GM23338 (cell line): ENCODE measurements at regions not wholly inside any gene's neighbourhood (a gene's known extent, or its start where the extent isn't known, plus 50 kb on each side); places are given as distances from the start of the nearest gene placed in this dataset.

Experiments used
- ATAC-seq: fragments of 200-7000 bp; cut with Tn5 transposase; 3 replicates; pipeline ENCODE4 v1.9.1; 2020
- DNase-seq: peaks from one replicate; pipeline ENCODE4 v3.0.0-alpha.2; 2015; ENCODE audit warnings: low spot score
- H2AFZ ChIP-seq: fragments of 200-600 bp; sonication (generic); 2 replicates; pipeline ENCODE4 v1.8.0; 2016; ENCODE audit warnings: antibody characterized with exemption, mild to moderate bottlenecking, moderate library complexity
- H3F3A ChIP-seq: fragments of 200-600 bp; sonication (generic); replicated peaks from 2 replicates; pipeline ENCODE4 v1.8.0; 2017; ENCODE audit warnings: antibody characterized with exemption, mixed run types, low read depth
- H3K27ac ChIP-seq: fragments of 200-600 bp; sonication (generic); 2 replicates; pipeline ENCODE4 v1.6.1; 2016; ENCODE audit warnings: low read depth
- H3K27me3 ChIP-seq: fragments of 200-600 bp; sonication (generic); 2 replicates; pipeline ENCODE4 v1.8.0; 2016; ENCODE audit warnings: mild to moderate bottlenecking, mixed run types, moderate library complexity; ENCODE audit not compliant: insufficient read depth
- H3K36me3 ChIP-seq: fragments of 200-600 bp; sonication (generic); 2 replicates; pipeline ENCODE4 v1.8.0; 2016; ENCODE audit warnings: mild to moderate bottlenecking; ENCODE audit not compliant: insufficient read depth
- H3K4me1 ChIP-seq: fragments of 200-600 bp; sonication (generic); 2 replicates; pipeline ENCODE4 v1.8.0; 2016; ENCODE audit warnings: mild to moderate bottlenecking, moderate library complexity; ENCODE audit not compliant: insufficient read depth
- H3K4me2 ChIP-seq: fragments of 200-600 bp; sonication (generic); 2 replicates; pipeline ENCODE4 v1.7.1; 2017; ENCODE audit warnings: mixed run types
- H3K4me3 ChIP-seq: fragments of 200-600 bp; sonication (generic); 2 replicates; pipeline ENCODE4 v1.6.1; 2016; ENCODE audit warnings: mixed run types
- H3K79me2 ChIP-seq: fragments of 200-600 bp; sonication (generic); replicated peaks from 2 replicates; pipeline ENCODE4 v1.8.0; 2017; ENCODE audit warnings: mild to moderate bottlenecking; ENCODE audit not compliant: insufficient read depth
- H3K9me2 ChIP-seq: fragments of 200-600 bp; sonication (generic); 2 replicates; pipeline ENCODE4 v1.8.0; 2017; ENCODE audit not compliant: insufficient read depth
- H4K20me1 ChIP-seq: fragments of 200-600 bp; sonication (generic); replicated peaks from 2 replicates; pipeline ENCODE4 v1.8.0; 2017; ENCODE audit warnings: mild to moderate bottlenecking; ENCODE audit not compliant: insufficient read depth
- H3K27ac Mint-ChIP-seq: 2 replicates; pipeline ENCODE4 v1.8.0; 2020; ENCODE audit warnings: inconsistent platforms, mild to moderate bottlenecking, moderate library complexity, mixed read lengths
- H3K27me3 Mint-ChIP-seq: 3 replicates; pipeline ENCODE4 v1.8.0; 2022; ENCODE audit warnings: low read depth, mild to moderate bottlenecking, moderate library complexity, mixed read lengths, inconsistent platforms; ENCODE audit not compliant: insufficient read depth, poor library complexity
- H3K36me3 Mint-ChIP-seq: 3 replicates; pipeline ENCODE4 v1.8.0; 2021; ENCODE audit warnings: low read depth, mild to moderate bottlenecking, inconsistent platforms, moderate library complexity, mixed read lengths
- H3K4me1 Mint-ChIP-seq: 3 replicates; pipeline ENCODE4 v1.8.0; 2020; ENCODE audit warnings: mild to moderate bottlenecking, inconsistent platforms, mixed read lengths
- H3K4me3 Mint-ChIP-seq: 3 replicates; pipeline ENCODE4 v1.8.0; 2021; ENCODE audit warnings: moderate library complexity, mild to moderate bottlenecking, inconsistent platforms, mixed read lengths
- H3K9me3 Mint-ChIP-seq: 3 replicates; pipeline ENCODE4 v1.8.0; 2020; ENCODE audit warnings: moderate library complexity, mild to moderate bottlenecking, inconsistent platforms, mixed read lengths
- CREB1 ChIP-seq: fragments of 250-450 bp; sonication (Bioruptor Pico); IDR thresholded peaks from 2 replicates; pipeline ENCODE4 v1.5.0; 2020; ENCODE audit warnings: low read depth, mild to moderate bottlenecking, moderate library complexity
- ETS1 ChIP-seq: IDR thresholded peaks from 2 replicates; pipeline ENCODE4 v1.6.1; 2016; ENCODE audit warnings: antibody characterized with exemption
- EZH2 ChIP-seq: fragments of 200-600 bp; sonication (generic); IDR thresholded peaks from one replicate; pipeline ENCODE4 v1.8.0; 2017; ENCODE audit warnings: antibody characterized with exemption, mild to moderate bottlenecking, low read depth; ENCODE audit not compliant: unreplicated experiment
- EZH2phosphoT487 ChIP-seq: fragments of 200-600 bp; sonication (generic); IDR thresholded peaks from one replicate; pipeline ENCODE4 v1.8.1; 2018; ENCODE audit warnings: antibody characterized with exemption; ENCODE audit not compliant: unreplicated experiment
- JUNB ChIP-seq: IDR thresholded peaks from one replicate; pipeline ENCODE4 v1.6.1; 2016; ENCODE audit warnings: antibody characterized with exemption; ENCODE audit not compliant: unreplicated experiment
- NANOG ChIP-seq: IDR thresholded peaks from 2 replicates; pipeline ENCODE4 v1.6.1; 2016; ENCODE audit warnings: antibody characterized with exemption, borderline replicate concordance
- POLR2AphosphoS5 ChIP-seq: IDR thresholded peaks from 2 replicates; pipeline ENCODE4 v1.6.1; 2016; ENCODE audit warnings: antibody characterized with exemption, low read depth
- STAT1 ChIP-seq: IDR thresholded peaks from one replicate; pipeline ENCODE4 v1.6.1; 2016; ENCODE audit warnings: antibody characterized with exemption; ENCODE audit not compliant: unreplicated experiment
- ZNF114 ChIP-seq: fragments of 250-450 bp; sonication (Bioruptor Pico); IDR thresholded peaks from 2 replicates; pipeline ENCODE4 v1.5.0; 2020; ENCODE audit warnings: mild to moderate bottlenecking, moderate library complexity
- ZNF331 ChIP-seq: fragments of 250-450 bp; sonication (Bioruptor Pico); IDR thresholded peaks from 2 replicates; pipeline ENCODE4 v1.5.0; 2020; ENCODE audit warnings: low read depth, mild to moderate bottlenecking, moderate library complexity
- TF ChIP-seq, protein P1 (sequence below), 2 experiments: fragments of 200-600 bp in 1 of 2; sonication (generic) in 1 of 2; conservative IDR thresholded peaks; 2 replicates each; pipeline versions ENCODE4 v1.5.1 to v1.6.1; 2016 to 2017; ENCODE audit warnings: antibody characterized with exemption in 2 of 2, low read depth in 2 of 2, mild to moderate bottlenecking in 2 of 2, moderate library complexity in 1 of 2
- TF ChIP-seq, protein P2 (sequence below): IDR thresholded peaks from one replicate; pipeline ENCODE4 v1.6.1; 2018; ENCODE audit warnings: antibody characterized with exemption; ENCODE audit not compliant: unreplicated experiment
- TF ChIP-seq, protein P3 (sequence below): fragments of 250-450 bp; sonication (Bioruptor Pico); IDR thresholded peaks from 2 replicates; pipeline ENCODE4 v1.5.0; 2020; ENCODE audit warnings: mild to moderate bottlenecking, moderate library complexity

GRCh38 chr18:64474773-64475172, 325.9 kb upstream of the LINC00305 start:
- H3K4me2 ChIP-seq = no peak overlapping the region
- H3K27ac ChIP-seq = no peak overlapping the region
- no peak for TF ChIP-seq EZH2phosphoT487
- no peak for TF ChIP-seq POLR2AphosphoS5
- TF ChIP-seq, protein P1, sequence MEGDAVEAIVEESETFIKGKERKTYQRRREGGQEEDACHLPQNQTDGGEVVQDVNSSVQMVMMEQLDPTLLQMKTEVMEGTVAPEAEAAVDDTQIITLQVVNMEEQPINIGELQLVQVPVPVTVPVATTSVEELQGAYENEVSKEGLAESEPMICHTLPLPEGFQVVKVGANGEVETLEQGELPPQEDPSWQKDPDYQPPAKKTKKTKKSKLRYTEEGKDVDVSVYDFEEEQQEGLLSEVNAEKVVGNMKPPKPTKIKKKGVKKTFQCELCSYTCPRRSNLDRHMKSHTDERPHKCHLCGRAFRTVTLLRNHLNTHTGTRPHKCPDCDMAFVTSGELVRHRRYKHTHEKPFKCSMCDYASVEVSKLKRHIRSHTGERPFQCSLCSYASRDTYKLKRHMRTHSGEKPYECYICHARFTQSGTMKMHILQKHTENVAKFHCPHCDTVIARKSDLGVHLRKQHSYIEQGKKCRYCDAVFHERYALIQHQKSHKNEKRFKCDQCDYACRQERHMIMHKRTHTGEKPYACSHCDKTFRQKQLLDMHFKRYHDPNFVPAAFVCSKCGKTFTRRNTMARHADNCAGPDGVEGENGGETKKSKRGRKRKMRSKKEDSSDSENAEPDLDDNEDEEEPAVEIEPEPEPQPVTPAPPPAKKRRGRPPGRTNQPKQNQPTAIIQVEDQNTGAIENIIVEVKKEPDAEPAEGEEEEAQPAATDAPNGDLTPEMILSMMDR (conservative IDR thresholded peaks at IDR 0.05; ENCODE audit: low read depth in 2 of 2) = no peak
- no peak for TF ChIP-seq NANOG
- TF ChIP-seq EZH2 = no peak
- no peak for TF ChIP-seq STAT1
- no peak for TF ChIP-seq CREB1 (CRISPR knock-in tag)
- no peak for TF ChIP-seq ZNF331
- TF ChIP-seq, protein P2, sequence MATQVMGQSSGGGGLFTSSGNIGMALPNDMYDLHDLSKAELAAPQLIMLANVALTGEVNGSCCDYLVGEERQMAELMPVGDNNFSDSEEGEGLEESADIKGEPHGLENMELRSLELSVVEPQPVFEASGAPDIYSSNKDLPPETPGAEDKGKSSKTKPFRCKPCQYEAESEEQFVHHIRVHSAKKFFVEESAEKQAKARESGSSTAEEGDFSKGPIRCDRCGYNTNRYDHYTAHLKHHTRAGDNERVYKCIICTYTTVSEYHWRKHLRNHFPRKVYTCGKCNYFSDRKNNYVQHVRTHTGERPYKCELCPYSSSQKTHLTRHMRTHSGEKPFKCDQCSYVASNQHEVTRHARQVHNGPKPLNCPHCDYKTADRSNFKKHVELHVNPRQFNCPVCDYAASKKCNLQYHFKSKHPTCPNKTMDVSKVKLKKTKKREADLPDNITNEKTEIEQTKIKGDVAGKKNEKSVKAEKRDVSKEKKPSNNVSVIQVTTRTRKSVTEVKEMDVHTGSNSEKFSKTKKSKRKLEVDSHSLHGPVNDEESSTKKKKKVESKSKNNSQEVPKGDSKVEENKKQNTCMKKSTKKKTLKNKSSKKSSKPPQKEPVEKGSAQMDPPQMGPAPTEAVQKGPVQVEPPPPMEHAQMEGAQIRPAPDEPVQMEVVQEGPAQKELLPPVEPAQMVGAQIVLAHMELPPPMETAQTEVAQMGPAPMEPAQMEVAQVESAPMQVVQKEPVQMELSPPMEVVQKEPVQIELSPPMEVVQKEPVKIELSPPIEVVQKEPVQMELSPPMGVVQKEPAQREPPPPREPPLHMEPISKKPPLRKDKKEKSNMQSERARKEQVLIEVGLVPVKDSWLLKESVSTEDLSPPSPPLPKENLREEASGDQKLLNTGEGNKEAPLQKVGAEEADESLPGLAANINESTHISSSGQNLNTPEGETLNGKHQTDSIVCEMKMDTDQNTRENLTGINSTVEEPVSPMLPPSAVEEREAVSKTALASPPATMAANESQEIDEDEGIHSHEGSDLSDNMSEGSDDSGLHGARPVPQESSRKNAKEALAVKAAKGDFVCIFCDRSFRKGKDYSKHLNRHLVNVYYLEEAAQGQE = no peak
- no peak for TF ChIP-seq ZNF114
- TF ChIP-seq, protein P3, sequence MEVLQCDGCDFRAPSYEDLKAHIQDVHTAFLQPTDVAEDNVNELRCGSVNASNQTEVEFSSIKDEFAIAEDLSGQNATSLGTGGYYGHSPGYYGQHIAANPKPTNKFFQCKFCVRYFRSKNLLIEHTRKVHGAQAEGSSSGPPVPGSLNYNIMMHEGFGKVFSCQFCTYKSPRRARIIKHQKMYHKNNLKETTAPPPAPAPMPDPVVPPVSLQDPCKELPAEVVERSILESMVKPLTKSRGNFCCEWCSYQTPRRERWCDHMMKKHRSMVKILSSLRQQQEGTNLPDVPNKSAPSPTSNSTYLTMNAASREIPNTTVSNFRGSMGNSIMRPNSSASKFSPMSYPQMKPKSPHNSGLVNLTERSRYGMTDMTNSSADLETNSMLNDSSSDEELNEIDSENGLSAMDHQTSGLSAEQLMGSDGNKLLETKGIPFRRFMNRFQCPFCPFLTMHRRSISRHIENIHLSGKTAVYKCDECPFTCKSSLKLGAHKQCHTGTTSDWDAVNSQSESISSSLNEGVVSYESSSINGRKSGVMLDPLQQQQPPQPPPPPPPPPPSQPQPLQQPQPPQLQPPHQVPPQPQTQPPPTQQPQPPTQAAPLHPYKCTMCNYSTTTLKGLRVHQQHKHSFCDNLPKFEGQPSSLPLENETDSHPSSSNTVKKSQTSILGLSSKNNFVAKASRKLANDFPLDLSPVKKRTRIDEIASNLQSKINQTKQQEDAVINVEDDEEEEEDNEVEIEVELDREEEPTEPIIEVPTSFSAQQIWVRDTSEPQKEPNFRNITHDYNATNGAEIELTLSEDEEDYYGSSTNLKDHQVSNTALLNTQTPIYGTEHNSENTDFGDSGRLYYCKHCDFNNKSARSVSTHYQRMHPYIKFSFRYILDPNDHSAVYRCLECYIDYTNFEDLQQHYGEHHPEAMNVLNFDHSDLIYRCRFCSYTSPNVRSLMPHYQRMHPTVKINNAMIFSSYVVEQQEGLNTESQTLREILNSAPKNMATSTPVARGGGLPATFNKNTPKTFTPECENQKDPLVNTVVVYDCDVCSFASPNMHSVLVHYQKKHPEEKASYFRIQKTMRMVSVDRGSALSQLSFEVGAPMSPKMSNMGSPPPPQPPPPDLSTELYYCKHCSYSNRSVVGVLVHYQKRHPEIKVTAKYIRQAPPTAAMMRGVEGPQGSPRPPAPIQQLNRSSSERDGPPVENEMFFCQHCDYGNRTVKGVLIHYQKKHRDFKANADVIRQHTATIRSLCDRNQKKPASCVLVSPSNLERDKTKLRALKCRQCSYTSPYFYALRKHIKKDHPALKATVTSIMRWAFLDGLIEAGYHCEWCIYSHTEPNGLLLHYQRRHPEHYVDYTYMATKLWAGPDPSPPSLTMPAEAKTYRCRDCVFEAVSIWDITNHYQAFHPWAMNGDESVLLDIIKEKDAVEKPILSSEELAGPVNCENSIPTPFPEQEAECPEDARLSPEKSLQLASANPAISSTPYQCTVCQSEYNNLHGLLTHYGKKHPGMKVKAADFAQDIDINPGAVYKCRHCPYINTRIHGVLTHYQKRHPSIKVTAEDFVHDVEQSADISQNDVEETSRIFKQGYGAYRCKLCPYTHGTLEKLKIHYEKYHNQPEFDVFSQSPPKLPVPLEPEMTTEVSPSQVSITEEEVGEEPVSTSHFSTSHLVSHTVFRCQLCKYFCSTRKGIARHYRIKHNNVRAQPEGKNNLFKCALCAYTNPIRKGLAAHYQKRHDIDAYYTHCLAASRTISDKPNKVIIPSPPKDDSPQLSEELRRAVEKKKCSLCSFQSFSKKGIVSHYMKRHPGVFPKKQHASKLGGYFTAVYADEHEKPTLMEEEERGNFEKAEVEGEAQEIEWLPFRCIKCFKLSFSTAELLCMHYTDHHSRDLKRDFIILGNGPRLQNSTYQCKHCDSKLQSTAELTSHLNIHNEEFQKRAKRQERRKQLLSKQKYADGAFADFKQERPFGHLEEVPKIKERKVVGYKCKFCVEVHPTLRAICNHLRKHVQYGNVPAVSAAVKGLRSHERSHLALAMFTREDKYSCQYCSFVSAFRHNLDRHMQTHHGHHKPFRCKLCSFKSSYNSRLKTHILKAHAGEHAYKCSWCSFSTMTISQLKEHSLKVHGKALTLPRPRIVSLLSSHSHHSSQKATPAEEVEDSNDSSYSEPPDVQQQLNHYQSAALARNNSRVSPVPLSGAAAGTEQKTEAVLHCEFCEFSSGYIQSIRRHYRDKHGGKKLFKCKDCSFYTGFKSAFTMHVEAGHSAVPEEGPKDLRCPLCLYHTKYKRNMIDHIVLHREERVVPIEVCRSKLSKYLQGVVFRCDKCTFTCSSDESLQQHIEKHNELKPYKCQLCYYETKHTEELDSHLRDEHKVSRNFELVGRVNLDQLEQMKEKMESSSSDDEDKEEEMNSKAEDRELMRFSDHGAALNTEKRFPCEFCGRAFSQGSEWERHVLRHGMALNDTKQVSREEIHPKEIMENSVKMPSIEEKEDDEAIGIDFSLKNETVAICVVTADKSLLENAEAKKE = no peak
- no peak for TF ChIP-seq ETS1
- TF ChIP-seq JUNB = no peak
- H3K27me3 ChIP-seq = no peaks in the 10 kb centered on the region
- no peaks in the 10 kb centered on the region for H3K36me3 Mint-ChIP-seq
- peaks cover 9% of the 10 kb centered on the region for H3K4me1 Mint-ChIP-seq
- H3K4me3 Mint-ChIP-seq = no peak overlapping the region
- no peaks in the 10 kb centered on the region for H3K9me3 Mint-ChIP-seq
- H2AFZ ChIP-seq = no peak overlapping the region
- H3K36me3 ChIP-seq = no peaks in the 10 kb centered on the region
- H4K20me1 ChIP-seq = no peaks in the 10 kb centered on the region
- no peak overlapping the region for H3K4me3 ChIP-seq
- no peaks in the 10 kb centered on the region for H3K4me1 ChIP-seq
- no peak for DNase-seq
- H3K27ac Mint-ChIP-seq = no peak overlapping the region
- no peak for ATAC-seq
- no peaks in the 10 kb centered on the region for H3K27me3 Mint-ChIP-seq
- no peaks in the 10 kb centered on the region for H3K79me2 ChIP-seq
- H3K9me2 ChIP-seq = no peaks in the 10 kb centered on the region
- H3F3A ChIP-seq = no peaks in the 10 kb centered on the region
